ENCODE measurements at regions not wholly inside any gene's neighbourhood (a gene's known extent, or its start where the extent isn't known, plus 50 kb on each side); places are given as distances from the start of the nearest gene placed in this dataset.

DNA sequence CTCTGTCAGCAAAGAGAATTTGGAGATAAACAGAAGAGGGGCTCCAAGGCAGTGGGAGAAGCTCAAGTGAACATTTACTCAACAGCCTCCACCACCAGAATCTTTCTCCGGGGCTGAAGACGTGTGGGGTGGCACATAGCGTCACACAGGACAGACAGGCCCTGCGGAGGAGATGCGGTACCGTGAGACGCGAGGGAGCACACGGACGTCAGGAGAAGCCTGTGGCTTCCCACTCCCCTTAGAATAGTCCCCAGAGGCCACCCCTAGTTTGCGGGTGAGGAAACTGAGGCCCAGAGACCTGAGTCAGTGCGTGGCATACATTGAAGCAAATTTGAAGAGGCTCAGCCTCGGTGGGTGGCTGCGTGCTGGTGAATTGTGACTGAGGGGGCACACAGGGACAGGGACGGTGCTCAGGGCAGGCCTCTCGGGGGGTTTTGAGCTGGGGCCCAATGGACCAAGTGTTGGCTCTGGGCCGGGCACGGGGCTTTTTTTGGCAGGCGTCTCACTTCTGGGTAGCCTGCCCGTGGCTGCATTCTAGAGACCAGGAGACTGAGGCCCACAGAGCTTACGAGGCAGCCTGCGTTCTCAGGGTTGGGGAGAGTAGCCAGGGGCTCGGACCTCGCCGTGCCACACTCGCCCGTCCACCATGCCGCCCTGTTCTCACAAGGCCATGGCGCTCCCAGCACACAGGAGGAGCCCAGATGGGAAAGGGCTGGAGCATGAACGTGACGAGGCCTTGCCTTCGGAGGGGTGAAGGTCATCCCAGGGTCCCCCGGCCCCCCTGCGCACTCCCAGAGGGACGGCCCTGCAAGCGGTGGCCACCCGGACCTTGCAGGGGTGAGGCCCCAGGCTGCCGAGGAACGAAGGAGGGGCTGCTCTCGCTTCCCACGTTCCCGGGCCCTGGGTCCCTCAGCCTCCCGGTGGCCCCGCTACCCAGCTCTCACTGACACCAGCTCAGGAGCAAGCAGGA lies 220.6 kb downstream of the C9orf50 start:
- no peak overlapping the region for H3K27ac ChIP-seq (replicated peaks)
- TF ChIP-seq, protein P1, sequence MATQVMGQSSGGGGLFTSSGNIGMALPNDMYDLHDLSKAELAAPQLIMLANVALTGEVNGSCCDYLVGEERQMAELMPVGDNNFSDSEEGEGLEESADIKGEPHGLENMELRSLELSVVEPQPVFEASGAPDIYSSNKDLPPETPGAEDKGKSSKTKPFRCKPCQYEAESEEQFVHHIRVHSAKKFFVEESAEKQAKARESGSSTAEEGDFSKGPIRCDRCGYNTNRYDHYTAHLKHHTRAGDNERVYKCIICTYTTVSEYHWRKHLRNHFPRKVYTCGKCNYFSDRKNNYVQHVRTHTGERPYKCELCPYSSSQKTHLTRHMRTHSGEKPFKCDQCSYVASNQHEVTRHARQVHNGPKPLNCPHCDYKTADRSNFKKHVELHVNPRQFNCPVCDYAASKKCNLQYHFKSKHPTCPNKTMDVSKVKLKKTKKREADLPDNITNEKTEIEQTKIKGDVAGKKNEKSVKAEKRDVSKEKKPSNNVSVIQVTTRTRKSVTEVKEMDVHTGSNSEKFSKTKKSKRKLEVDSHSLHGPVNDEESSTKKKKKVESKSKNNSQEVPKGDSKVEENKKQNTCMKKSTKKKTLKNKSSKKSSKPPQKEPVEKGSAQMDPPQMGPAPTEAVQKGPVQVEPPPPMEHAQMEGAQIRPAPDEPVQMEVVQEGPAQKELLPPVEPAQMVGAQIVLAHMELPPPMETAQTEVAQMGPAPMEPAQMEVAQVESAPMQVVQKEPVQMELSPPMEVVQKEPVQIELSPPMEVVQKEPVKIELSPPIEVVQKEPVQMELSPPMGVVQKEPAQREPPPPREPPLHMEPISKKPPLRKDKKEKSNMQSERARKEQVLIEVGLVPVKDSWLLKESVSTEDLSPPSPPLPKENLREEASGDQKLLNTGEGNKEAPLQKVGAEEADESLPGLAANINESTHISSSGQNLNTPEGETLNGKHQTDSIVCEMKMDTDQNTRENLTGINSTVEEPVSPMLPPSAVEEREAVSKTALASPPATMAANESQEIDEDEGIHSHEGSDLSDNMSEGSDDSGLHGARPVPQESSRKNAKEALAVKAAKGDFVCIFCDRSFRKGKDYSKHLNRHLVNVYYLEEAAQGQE (IDR thresholded peaks at IDR 0.05; ENCODE audit: insufficient replicate concordance, low read depth): no peak
- TF ChIP-seq, protein P2, sequence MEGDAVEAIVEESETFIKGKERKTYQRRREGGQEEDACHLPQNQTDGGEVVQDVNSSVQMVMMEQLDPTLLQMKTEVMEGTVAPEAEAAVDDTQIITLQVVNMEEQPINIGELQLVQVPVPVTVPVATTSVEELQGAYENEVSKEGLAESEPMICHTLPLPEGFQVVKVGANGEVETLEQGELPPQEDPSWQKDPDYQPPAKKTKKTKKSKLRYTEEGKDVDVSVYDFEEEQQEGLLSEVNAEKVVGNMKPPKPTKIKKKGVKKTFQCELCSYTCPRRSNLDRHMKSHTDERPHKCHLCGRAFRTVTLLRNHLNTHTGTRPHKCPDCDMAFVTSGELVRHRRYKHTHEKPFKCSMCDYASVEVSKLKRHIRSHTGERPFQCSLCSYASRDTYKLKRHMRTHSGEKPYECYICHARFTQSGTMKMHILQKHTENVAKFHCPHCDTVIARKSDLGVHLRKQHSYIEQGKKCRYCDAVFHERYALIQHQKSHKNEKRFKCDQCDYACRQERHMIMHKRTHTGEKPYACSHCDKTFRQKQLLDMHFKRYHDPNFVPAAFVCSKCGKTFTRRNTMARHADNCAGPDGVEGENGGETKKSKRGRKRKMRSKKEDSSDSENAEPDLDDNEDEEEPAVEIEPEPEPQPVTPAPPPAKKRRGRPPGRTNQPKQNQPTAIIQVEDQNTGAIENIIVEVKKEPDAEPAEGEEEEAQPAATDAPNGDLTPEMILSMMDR (IDR thresholded peaks at IDR 0.05; ENCODE audit: insufficient read depth, low read length): no peak
- TF ChIP-seq SPI1 (IDR thresholded peaks at IDR 0.05; ENCODE audit: borderline replicate concordance, low read depth) (no peak), POLR2AphosphoS5 (IDR thresholded peaks at IDR 0.05; ENCODE audit: low read depth) (no peak), GABPA (IDR thresholded peaks at IDR 0.05; ENCODE audit: low read depth) (no peak)
- H3K27me3 ChIP-seq (ENCODE audit: insufficient read depth, poor library complexity, severe bottlenecking): no peaks in the 10 kb centered on the region
- no peak overlapping the region for H3K4me3 ChIP-seq (replicated peaks; ENCODE audit: insufficient read depth, low read length)
- no peak for DNase-seq (ENCODE audit: low read depth in 1 of 2, low spot score in 1 of 2)

- TF ChIP-seq SPI1 (IDR thresholded peaks at IDR 0.05; ENCODE audit: borderline replicate concordance, low read depth) (no peak), GABPA (IDR thresholded peaks at IDR 0.05; ENCODE audit: low read depth) (no peak), POLR2AphosphoS5 (IDR thresholded peaks at IDR 0.05; ENCODE audit: low read depth) (no peak)
- TF ChIP-seq, protein P1 (IDR thresholded peaks at IDR 0.05; ENCODE audit: insufficient replicate concordance, low read depth): no peak
- TF ChIP-seq, protein P2 (IDR thresholded peaks at IDR 0.05; ENCODE audit: insufficient read depth, low read length): no peak
- H3K27ac ChIP-seq (replicated peaks): no peak overlapping the region
These were observed 221.3 kb downstream of the C9orf50 start for GRCh38 chr9:129399634-129399990.

GRCh38 chr9:129398961-129399633 lies 221.0 kb upstream of the IER5L start:
- no peaks in the 10 kb centered on the region for H3K27me3 ChIP-seq (ENCODE audit: insufficient read depth, poor library complexity, severe bottlenecking)
- DNase-seq (ENCODE audit: low read depth in 1 of 2, low spot score in 1 of 2): no peak
- H3K27ac ChIP-seq (replicated peaks): no peak overlapping the region
- no peak for TF ChIP-seq POLR2AphosphoS5 (IDR thresholded peaks at IDR 0.05; ENCODE audit: low read depth)
- TF ChIP-seq SPI1 (IDR thresholded peaks at IDR 0.05; ENCODE audit: borderline replicate concordance, low read depth): no peak
- TF ChIP-seq GABPA (IDR thresholded peaks at IDR 0.05; ENCODE audit: low read depth): no peak
- TF ChIP-seq, protein P2 (IDR thresholded peaks at IDR 0.05; ENCODE audit: insufficient read depth, low read length): no peak
- TF ChIP-seq, protein P1 (IDR thresholded peaks at IDR 0.05; ENCODE audit: insufficient replicate concordance, low read depth): no peak
- H3K4me3 ChIP-seq (replicated peaks; ENCODE audit: insufficient read depth, low read length): no peak overlapping the region

More at GRCh38 chr9:129399634-129399990, 221.3 kb downstream of the C9orf50 start:
- Histone ChIP-seq H3K27me3 (ENCODE audit: insufficient read depth, poor library complexity, severe bottlenecking) (no peaks in the 10 kb centered on the region), H3K4me3 (replicated peaks; ENCODE audit: insufficient read depth, low read length) (no peak overlapping the region)
- no peak for DNase-seq (ENCODE audit: low read depth in 1 of 2, low spot score in 1 of 2)

All from HL-60 (cell line).